CD14-positive monocyte (primary cell): ENCODE measurements at regions not wholly inside any gene's neighbourhood (a gene's known extent, or its start where the extent isn't known, plus 50 kb on each side); places are given as distances from the start of the nearest gene placed in this dataset.

Source experiments
- DNase-seq, 3 donors: peaks; one replicate each; pipeline ENCODE4 v3.0.0-alpha.2; 2011 to 2022
- H2AFZ ChIP-seq: 2 replicates; pipeline ENCODE4 v1.6.0; 2012; ENCODE audit warnings: mild to moderate bottlenecking, low read depth, low read length, inconsistent platforms; ENCODE audit not compliant: insufficient read depth, poor library complexity, severe bottlenecking
- H3K27ac ChIP-seq, 2 donors: 1 replicate in 1 of 2; 2 replicates in 1 of 2; pipeline ENCODE4 v1.5.1; 2012 to 2013; ENCODE audit warnings: low read length in 2 of 2, control low read depth in 1 of 2, inconsistent platforms in 1 of 2, low read depth in 1 of 2, mild to moderate bottlenecking in 1 of 2
- H3K27me3 ChIP-seq, 2 donors: one replicate each; pipeline versions ENCODE4 v1.6.0 to v1.6.1; 2011 to 2013; ENCODE audit warnings: low read length in 2 of 2; ENCODE audit not compliant: control insufficient read depth in 2 of 2, insufficient read depth in 2 of 2
- H3K36me3 ChIP-seq, 2 donors: replicated peaks in 1 of 2; 1 replicate in 1 of 2; 2 replicates in 1 of 2; pipeline versions ENCODE4 v1.5.1 to v1.6.1; 2012 to 2013; ENCODE audit warnings: low read length in 2 of 2, control low read depth in 1 of 2, inconsistent platforms in 1 of 2, mild to moderate bottlenecking in 1 of 2; ENCODE audit not compliant: insufficient read depth in 2 of 2, control insufficient read depth in 1 of 2
- H3K4me1 ChIP-seq, 2 donors: 1 replicate in 1 of 2; 2 replicates in 1 of 2; pipeline versions ENCODE4 v1.5.1 to v1.6.1; 2012 to 2013; ENCODE audit warnings: low read length in 2 of 2, control low read depth in 1 of 2, inconsistent platforms in 1 of 2, mild to moderate bottlenecking in 1 of 2, moderate library complexity in 1 of 2; ENCODE audit not compliant: insufficient read depth in 2 of 2, control insufficient read depth in 1 of 2
- H3K4me2 ChIP-seq: replicated peaks from 2 replicates; pipeline ENCODE3; 2012; ENCODE audit warnings: low read length, moderate library complexity, mild to moderate bottlenecking; ENCODE audit not compliant: poor library complexity, severe bottlenecking; ENCODE audit errors: extremely low read depth
- H3K4me3 ChIP-seq, 3 experiments: fragments of 200-600 bp in 1 of 3; sonication (generic) in 1 of 3; replicated peaks in 1 of 3; 1 replicate in 2 of 3; 2 replicates in 1 of 3; pipeline ENCODE4 v1.5.1; 2011 to 2013; ENCODE audit warnings: low read length in 3 of 3, mild to moderate bottlenecking in 3 of 3, control low read depth in 2 of 3, low read depth in 2 of 3, inconsistent platforms in 1 of 3, moderate library complexity in 1 of 3
- H3K79me2 ChIP-seq: 2 replicates; pipeline ENCODE4 v1.6.0; 2012; ENCODE audit warnings: mild to moderate bottlenecking, control low read depth, inconsistent platforms, low read length, moderate library complexity; ENCODE audit not compliant: insufficient read depth
- H3K9ac ChIP-seq: 2 replicates; pipeline ENCODE4 v1.6.0; 2017; ENCODE audit warnings: low read length, mild to moderate bottlenecking; ENCODE audit not compliant: insufficient read depth, poor library complexity, severe bottlenecking
- H3K9me3 ChIP-seq, 2 donors: replicated peaks in 1 of 2; 1 replicate in 1 of 2; 2 replicates in 1 of 2; pipeline versions ENCODE4 v1.5.1 to v1.6.1; 2012 to 2013; ENCODE audit warnings: low read length in 2 of 2, control low read depth in 1 of 2; ENCODE audit not compliant: control insufficient read depth in 1 of 2, insufficient read depth in 1 of 2
- H4K20me1 ChIP-seq: 2 replicates; pipeline ENCODE4 v1.6.0; 2012; ENCODE audit warnings: mild to moderate bottlenecking, low read length, control low read depth, moderate library complexity; ENCODE audit not compliant: insufficient read depth
- H3K27ac Mint-ChIP-seq, 7 donors: one replicate each; pipeline ENCODE4 v1.8.0; 2020; ENCODE audit warnings: mild to moderate bottlenecking in 7 of 7, mixed read lengths in 7 of 7, moderate library complexity in 6 of 7, inconsistent platforms in 2 of 7
- H3K27me3 Mint-ChIP-seq, 3 donors: one replicate each; pipeline ENCODE4 v1.8.0; 2021 to 2022; ENCODE audit warnings: low read depth in 3 of 3, mild to moderate bottlenecking in 3 of 3, mixed read lengths in 3 of 3, moderate library complexity in 3 of 3, inconsistent platforms in 1 of 3
- H3K36me3 Mint-ChIP-seq, 2 donors: one replicate each; pipeline ENCODE4 v1.8.0; 2020; ENCODE audit warnings: mixed read lengths in 2 of 2, inconsistent platforms in 1 of 2, mild to moderate bottlenecking in 1 of 2
- H3K4me1 Mint-ChIP-seq: one replicate; pipeline ENCODE4 v1.8.0; 2020; ENCODE audit warnings: mild to moderate bottlenecking, mixed read lengths
- H3K4me3 Mint-ChIP-seq, 2 donors: one replicate each; pipeline ENCODE4 v1.8.0; 2020; ENCODE audit warnings: mild to moderate bottlenecking in 2 of 2, mixed read lengths in 2 of 2, moderate library complexity in 1 of 2
- H3K9me3 Mint-ChIP-seq, 7 donors: one replicate each; pipeline ENCODE4 v1.8.0; 2020 to 2022; ENCODE audit warnings: mixed read lengths in 7 of 7, mild to moderate bottlenecking in 6 of 7, moderate library complexity in 6 of 7, inconsistent platforms in 2 of 7
- CTCF ChIP-seq: fragments of 200-600 bp; IDR thresholded peaks from one replicate; pipeline ENCODE4 v1.8.0; 2022; ENCODE audit warnings: antibody characterized with exemption, mild to moderate bottlenecking
- WGBS: methylation state at CpG from one replicate; pipeline ENCODE4 v1.1.5; 2013; ENCODE audit warnings: missing lambda C conversion rate; ENCODE audit not compliant: insufficient coverage; 5-methylcytosine and 5-hydroxymethylcytosine counted together
- intact Hi-C, 2 donors: fragments of 100-400 bp; cut with micrococcal nuclease; formaldehyde crosslinking; loops; one replicate each; pipeline versions ENCODE4 v1.15.0 to v1.15.1; 2023

DNA sequence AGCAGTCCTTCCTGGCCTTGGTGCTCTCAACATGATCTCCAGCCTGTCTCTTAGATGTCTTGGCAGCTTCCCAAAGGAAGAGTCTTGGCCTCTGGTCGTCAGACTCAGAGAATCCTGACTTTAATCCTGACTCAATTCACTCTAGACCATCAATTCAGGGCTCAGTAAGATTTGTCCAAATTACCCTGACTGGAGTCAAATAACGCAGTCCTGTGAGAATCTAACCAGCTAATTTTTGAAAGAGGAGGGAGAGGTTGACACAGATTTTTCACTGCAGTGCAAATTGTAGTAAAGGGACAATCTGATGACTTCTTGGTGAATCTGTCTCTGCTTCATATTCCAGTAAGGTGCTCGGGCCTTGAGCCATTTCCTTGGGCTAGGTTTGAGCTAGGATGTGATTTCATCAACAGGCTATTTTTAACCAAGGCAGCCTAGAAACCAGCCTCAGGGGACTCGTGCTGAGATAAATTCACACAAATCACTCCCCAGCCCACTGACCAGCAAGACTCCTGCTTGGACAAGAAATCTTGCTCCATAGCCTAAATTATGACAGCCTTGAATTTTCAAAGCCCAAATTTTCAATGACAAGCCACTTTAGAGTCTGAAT, 257.4 kb downstream of the ENC1 start:
- H3K79me2 ChIP-seq = no peaks in the 10 kb centered on the region
- no peak for TF ChIP-seq CTCF
- H3K4me1 ChIP-seq = no peaks in the 10 kb centered on the region
- 83% methylated on average over 1 of the region's 4 CpGs for WGBS
- Mint-ChIP-seq H3K36me3 (no peaks in the 10 kb centered on the region), H3K27me3 (peaks cover 0 to 5% (median 4%) of the 10 kb centered on the region in 3 donors), H3K9me3 (peaks cover 0 to 3% (median 0%) of the 10 kb centered on the region in 7 donors), H3K4me1 (peaks cover 3% of the 10 kb centered on the region), H3K4me3 (no peak overlapping the region), H3K27ac (no peak overlapping the region)
- no peak overlapping the region for H3K27ac ChIP-seq
- H3K9me3 ChIP-seq = no peaks in the 10 kb centered on the region
- no peak overlapping the region for H3K4me3 ChIP-seq
- H3K4me2 ChIP-seq = no peak overlapping the region
- H2AFZ ChIP-seq = no peak overlapping the region
- H4K20me1 ChIP-seq = no peaks in the 10 kb centered on the region
- no peak for DNase-seq
- H3K36me3 ChIP-seq = no peaks in the 10 kb centered on the region
- no peaks in the 10 kb centered on the region for H3K27me3 ChIP-seq
- intact Hi-C loops = no loop called here
- H3K9ac ChIP-seq = no peak overlapping the region

DNA sequence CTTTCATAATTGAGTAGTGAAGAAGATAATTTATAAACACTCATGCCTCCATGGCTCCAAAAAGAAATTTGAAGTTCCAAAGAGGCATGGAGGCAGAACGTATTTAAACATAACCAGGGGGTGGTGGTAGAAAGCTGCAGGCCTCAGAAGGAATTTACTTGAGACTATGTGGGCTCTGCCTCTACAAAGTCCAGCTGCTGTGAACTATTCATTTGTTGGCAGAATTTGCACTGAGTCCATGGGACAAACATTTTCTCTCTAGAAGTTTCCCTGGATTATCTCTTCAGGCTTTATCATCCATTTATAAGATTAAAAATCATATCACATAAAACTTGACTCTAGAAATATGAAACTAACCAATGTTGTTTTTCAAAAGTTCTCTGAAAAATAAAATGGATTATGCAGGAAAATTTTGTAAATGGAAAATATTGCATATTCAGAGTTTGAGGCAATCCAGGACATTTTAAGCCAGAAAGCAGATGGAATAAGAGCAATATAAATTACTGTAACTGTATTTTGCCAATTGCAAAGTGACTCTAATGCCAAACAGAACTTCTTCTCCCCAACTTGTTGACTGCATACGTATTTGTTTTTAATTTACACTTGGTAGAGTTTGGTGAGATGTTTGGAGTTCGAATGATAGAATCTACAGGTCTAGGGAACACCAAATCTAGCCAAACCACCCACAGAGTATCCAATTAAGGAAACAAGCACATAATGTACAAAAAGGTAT, 258.2 kb downstream of the ENC1 start:
- H3K9me3 Mint-ChIP-seq = no peaks in the 10 kb centered on the region
- Histone ChIP-seq H3K27ac (no peak overlapping the region), H3K4me3 (no peak overlapping the region), H3K4me2 (no peak overlapping the region), H4K20me1 (no peaks in the 10 kb centered on the region), H3K9me3 (no peaks in the 10 kb centered on the region), H2AFZ (no peak overlapping the region), H3K36me3 (no peaks in the 10 kb centered on the region), H3K27me3 (no peaks in the 10 kb centered on the region), H3K79me2 (no peaks in the 10 kb centered on the region), H3K4me1 (no peaks in the 10 kb centered on the region), H3K9ac (no peak overlapping the region)
- intact Hi-C loops = no loop called here
- no peak overlapping the region for H3K4me3 Mint-ChIP-seq
- H3K4me1 Mint-ChIP-seq = peaks cover 3% of the 10 kb centered on the region
- no peak for TF ChIP-seq CTCF
- DNase-seq = no peak
- no CpG with 5 or more reads among the region's 3 CpGs for WGBS
- H3K27me3 Mint-ChIP-seq = peaks cover 0 to 5% (median 4%) of the 10 kb centered on the region in 3 donors
- no peak overlapping the region for H3K27ac Mint-ChIP-seq
- no peaks in the 10 kb centered on the region for H3K36me3 Mint-ChIP-seq
